Panc1 (cell line): ENCODE measurements at regions not wholly inside any gene's neighbourhood (a gene's known extent, or its start where the extent isn't known, plus 50 kb on each side); places are given as distances from the start of the nearest gene placed in this dataset.

ENCODE experiments used
- ATAC-seq: fragments of 200-7000 bp; cut with Tn5 transposase; 2 replicates; pipeline ENCODE4 v1.9.1; 2020; ENCODE audit warnings: mild to moderate bottlenecking, moderate library complexity
- BruUV-seq: library from RNA; stranded (reverse); fragments of 400-500 nt; replicated peaks from 2 replicates; lab custom pipeline; 2021; lab: Mats Ljungman, UMichigan
- CTCF ChIA-PET: fragments of 300-600 bp; sonication (Branson Sonifier 250); formaldehyde crosslinking; loops from one replicate; lab custom pipeline; 2022; ENCODE audit warnings: antibody characterized with exemption; lab: Charles Lee
- POLR2A ChIA-PET: fragments of 300-600 bp; sonication (Branson Sonifier 250); formaldehyde crosslinking; loops from one replicate; lab custom pipeline; 2022; ENCODE audit warnings: antibody characterized with exemption; lab: Charles Lee
- DNase-seq: peaks from one replicate; pipeline ENCODE4 v3.0.0-alpha.2; 2010; ENCODE audit warnings: low read depth, low spot score
- H3K27ac ChIP-seq: 2 replicates; pipeline ENCODE4 v1.5.1; 2011; ENCODE audit warnings: mild to moderate bottlenecking, low read length, inconsistent platforms
- H3K27me3 ChIP-seq: fragments of 200-500 bp; sonication (Bioruptor generic); 2 replicates; pipeline ENCODE4 v1.6.0; 2014; ENCODE audit warnings: low read length, inconsistent platforms; ENCODE audit not compliant: control insufficient read depth, insufficient read depth
- H3K36me3 ChIP-seq: fragments of 200-500 bp; sonication (Bioruptor generic); 2 replicates; pipeline ENCODE4 v1.5.1; 2014; ENCODE audit warnings: inconsistent platforms, mild to moderate bottlenecking, low read length, moderate library complexity; ENCODE audit not compliant: control insufficient read depth, insufficient read depth
- H3K4me1 ChIP-seq: 2 replicates; pipeline ENCODE4 v1.5.1; 2011; ENCODE audit warnings: inconsistent platforms, mild to moderate bottlenecking, low read length, moderate library complexity; ENCODE audit not compliant: control insufficient read depth, insufficient read depth
- H3K4me3 ChIP-seq, 2 experiments: 2 replicates each; pipeline ENCODE4 v1.5.1; 2011 to 2012; ENCODE audit warnings: low read depth in 2 of 2, low read length in 2 of 2, mild to moderate bottlenecking in 2 of 2, inconsistent platforms in 1 of 2, moderate library complexity in 1 of 2
- H3K9me3 ChIP-seq: fragments of 200-500 bp; sonication (Bioruptor generic); 2 replicates; pipeline ENCODE4 v1.5.1; 2014; ENCODE audit warnings: low read depth, mild to moderate bottlenecking, inconsistent platforms, low read length, moderate library complexity; ENCODE audit not compliant: control insufficient read depth, insufficient read depth
- POLR2AphosphoS5 ChIP-seq: IDR thresholded peaks from 2 replicates; pipeline ENCODE4 v1.6.1; 2012; ENCODE audit warnings: mild to moderate bottlenecking, low read depth, low read length, moderate library complexity
- REST ChIP-seq, 2 experiments: IDR thresholded peaks; 2 replicates each; pipeline ENCODE4 v1.6.1; 2011 to 2012; ENCODE audit warnings: low read depth in 2 of 2, control low read depth in 1 of 2, low read length in 1 of 2, mild to moderate bottlenecking in 1 of 2, moderate library complexity in 1 of 2; ENCODE audit not compliant: insufficient read depth in 1 of 2
- SIN3A ChIP-seq: IDR thresholded peaks from 2 replicates; pipeline ENCODE4 v1.6.1; 2012; ENCODE audit warnings: low read depth, mild to moderate bottlenecking, low read length, moderate library complexity, borderline replicate concordance; ENCODE audit not compliant: insufficient read depth
- TCF7L2 ChIP-seq: IDR thresholded peaks from 2 replicates; pipeline ENCODE4 v1.6.1; 2011; ENCODE audit warnings: mild to moderate bottlenecking, low read depth, low read length, inconsistent platforms
- in situ Hi-C: cut with HindIII; loops from 2 replicates; pipeline ENCODE4 v1.10.0; 2016; ENCODE audit warnings: low sequenced_read_pairs, low pct_unique_long_range_greater_than_20kb
- intact Hi-C: fragments of 100-400 bp; cut with micrococcal nuclease; formaldehyde crosslinking; loops from one replicate; pipeline ENCODE4 v1.10.0; 2022; ENCODE audit not compliant: unreplicated experiment
- TF ChIP-seq, protein P1 (sequence below): fragments of 450-650 bp; IDR thresholded peaks from 2 replicates; pipeline ENCODE4 v1.5.1; 2017; ENCODE audit warnings: mild to moderate bottlenecking

DNA sequence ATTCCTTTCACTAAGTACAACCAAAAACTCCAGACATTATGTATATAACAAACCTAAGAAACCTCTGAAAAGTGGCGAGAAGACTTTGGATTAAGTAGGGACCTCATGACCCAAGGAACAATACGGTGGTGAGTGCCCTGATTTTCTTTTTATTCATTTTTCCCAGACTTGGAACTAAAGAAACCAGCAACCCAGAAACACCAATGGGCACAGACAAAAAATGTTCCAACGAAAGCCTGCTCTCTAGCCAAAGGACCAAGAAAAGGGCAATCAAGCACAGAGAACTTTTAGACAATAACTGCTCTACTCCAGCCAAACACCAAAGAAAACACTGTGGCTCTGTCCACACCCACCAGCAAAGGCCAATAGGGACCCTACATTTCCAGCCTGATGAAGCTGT, 66.2 kb upstream of the SSBP2 start:
- ChIA-PET POLR2A (no interaction called here), CTCF (no interaction called here)
- H3K27ac ChIP-seq = no peak overlapping the region
- no peaks in the 10 kb centered on the region for H3K36me3 ChIP-seq
- peaks cover 3% of the 10 kb centered on the region; the same call in 1 of the 2 replicates for H3K27me3 ChIP-seq
- TF ChIP-seq SIN3A (no peak), REST (IDR thresholded peaks at IDR 0.05; ENCODE audit: insufficient read depth in 1 of 2, low read depth in 2 of 2, low read length in 1 of 2) (no peak), TCF7L2 (no peak), POLR2AphosphoS5 (no peak)
- TF ChIP-seq, protein P1, sequence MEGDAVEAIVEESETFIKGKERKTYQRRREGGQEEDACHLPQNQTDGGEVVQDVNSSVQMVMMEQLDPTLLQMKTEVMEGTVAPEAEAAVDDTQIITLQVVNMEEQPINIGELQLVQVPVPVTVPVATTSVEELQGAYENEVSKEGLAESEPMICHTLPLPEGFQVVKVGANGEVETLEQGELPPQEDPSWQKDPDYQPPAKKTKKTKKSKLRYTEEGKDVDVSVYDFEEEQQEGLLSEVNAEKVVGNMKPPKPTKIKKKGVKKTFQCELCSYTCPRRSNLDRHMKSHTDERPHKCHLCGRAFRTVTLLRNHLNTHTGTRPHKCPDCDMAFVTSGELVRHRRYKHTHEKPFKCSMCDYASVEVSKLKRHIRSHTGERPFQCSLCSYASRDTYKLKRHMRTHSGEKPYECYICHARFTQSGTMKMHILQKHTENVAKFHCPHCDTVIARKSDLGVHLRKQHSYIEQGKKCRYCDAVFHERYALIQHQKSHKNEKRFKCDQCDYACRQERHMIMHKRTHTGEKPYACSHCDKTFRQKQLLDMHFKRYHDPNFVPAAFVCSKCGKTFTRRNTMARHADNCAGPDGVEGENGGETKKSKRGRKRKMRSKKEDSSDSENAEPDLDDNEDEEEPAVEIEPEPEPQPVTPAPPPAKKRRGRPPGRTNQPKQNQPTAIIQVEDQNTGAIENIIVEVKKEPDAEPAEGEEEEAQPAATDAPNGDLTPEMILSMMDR = no peak
- no peak overlapping the region for H3K4me3 ChIP-seq
- in situ Hi-C loops (no loop called here), intact Hi-C loops (no loop called here)
- ATAC-seq (no peak), DNase-seq (no peak)
- H3K9me3 ChIP-seq = no peaks in the 10 kb centered on the region
- H3K4me1 ChIP-seq = no peaks in the 10 kb centered on the region
- no TSS peak for BruUV-seq

GRCh38 chr5:81815321-81815720, 64.4 kb upstream of the SSBP2 start:
- H3K27me3 ChIP-seq = peaks cover 3% of the 10 kb centered on the region; the same call in 1 of the 2 replicates
- no peak for DNase-seq
- no TSS peak for BruUV-seq
- H3K27ac ChIP-seq = no peak overlapping the region
- ChIA-PET CTCF (no interaction called here), POLR2A (no interaction called here)
- H3K4me3 ChIP-seq = no peak overlapping the region
- in situ Hi-C loops = no loop called here
- no peaks in the 10 kb centered on the region for H3K36me3 ChIP-seq
- no peak for TF ChIP-seq SIN3A
- no peak for TF ChIP-seq REST (IDR thresholded peaks at IDR 0.05; ENCODE audit: insufficient read depth in 1 of 2, low read depth in 2 of 2, low read length in 1 of 2)
- no peak for TF ChIP-seq POLR2AphosphoS5
- TF ChIP-seq, protein P1 = no peak
- TF ChIP-seq TCF7L2 = no peak
- H3K9me3 ChIP-seq = no peaks in the 10 kb centered on the region
- intact Hi-C loops = no loop called here
- no peak for ATAC-seq
- H3K4me1 ChIP-seq = no peaks in the 10 kb centered on the region
